ENCODE measurements at regions not wholly inside any gene's neighbourhood (a gene's known extent, or its start where the extent isn't known, plus 50 kb on each side); places are given as distances from the start of the nearest gene placed in this dataset.
A peak's percentile ranks its signal among the peaks of the same experiment; 100 is the strongest.

DNA sequence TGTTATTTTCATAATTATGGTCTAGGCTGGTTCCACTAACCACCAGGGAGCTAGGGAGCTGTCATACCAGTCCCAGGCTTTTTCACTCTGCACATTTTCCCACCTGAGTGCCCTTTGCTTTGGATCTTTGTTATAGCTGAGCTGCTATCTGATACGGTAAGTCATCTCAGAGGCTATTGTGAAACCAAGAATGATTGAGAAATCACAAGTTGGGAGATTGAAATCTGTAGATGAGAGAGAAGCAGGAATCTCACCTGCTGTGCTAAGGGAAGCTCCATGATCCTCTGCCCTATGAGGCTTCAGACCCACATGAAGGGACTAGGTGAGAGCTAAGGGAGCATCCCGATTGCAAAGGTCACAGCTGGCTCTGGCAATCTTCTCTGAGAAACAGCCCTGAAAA is 307.8 kb downstream of the REEP3 start:
- H3K27ac Mint-ChIP-seq (ENCODE audit: unreplicated experiment) = no peak overlapping the region

DNA sequence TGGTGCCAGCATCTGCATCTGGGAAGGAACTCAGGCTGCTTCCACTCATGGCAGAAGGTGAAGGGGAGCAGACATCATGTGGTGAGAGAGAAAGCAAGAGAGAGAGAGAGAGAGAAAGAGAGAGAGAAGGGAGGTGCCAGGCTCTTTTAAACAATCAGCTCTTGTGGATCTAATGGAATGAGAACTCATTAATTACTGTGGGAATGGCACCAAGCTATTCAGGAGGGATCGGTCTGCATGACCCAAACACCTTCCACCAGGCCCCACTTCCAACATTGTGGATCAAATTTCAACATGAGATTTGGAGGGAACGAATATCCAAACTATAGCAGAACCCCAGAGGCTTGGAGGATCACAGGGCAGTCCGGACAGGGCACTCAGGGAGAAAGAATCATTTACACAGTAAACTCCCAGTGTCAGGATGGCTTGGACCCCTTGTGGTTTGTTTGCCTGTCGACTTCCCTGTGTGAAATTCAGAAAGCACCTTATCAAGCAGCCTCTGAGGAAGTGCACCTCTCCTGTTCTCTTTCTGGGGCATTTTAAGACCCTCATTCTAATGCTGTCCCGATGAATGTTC is 308.5 kb downstream of the REEP3 start:
- DNase-seq (ENCODE audit: low spot score) = no peak
- Mint-ChIP-seq H3K27ac (ENCODE audit: unreplicated experiment) (no peak overlapping the region), H3K4me3 (ENCODE audit: unreplicated experiment) (no peak overlapping the region), H3K9me3 (ENCODE audit: low read depth) (no peaks in the 10 kb centered on the region), H3K4me1 (ENCODE audit: low read depth) (peaks cover 16% of the 10 kb centered on the region), H3K36me3 (ENCODE audit: low read depth) (no peaks in the 10 kb centered on the region), H3K27me3 (ENCODE audit: low read depth) (peaks cover 9% of the 10 kb centered on the region)
- TF ChIP-seq CTCF (IDR thresholded peaks at IDR 0.05) = no peak

More for the DNA sequence above, 307.8 kb downstream of the REEP3 start:
- Mint-ChIP-seq H3K9me3 (ENCODE audit: low read depth) (no peaks in the 10 kb centered on the region), H3K4me1 (ENCODE audit: low read depth) (peaks cover 16% of the 10 kb centered on the region), H3K36me3 (ENCODE audit: low read depth) (no peaks in the 10 kb centered on the region), H3K4me3 (ENCODE audit: unreplicated experiment) (no peak overlapping the region), H3K27me3 (ENCODE audit: low read depth) (peaks cover 9% of the 10 kb centered on the region)
- DNase-seq (ENCODE audit: low spot score) = no peak
- no peak for TF ChIP-seq CTCF (IDR thresholded peaks at IDR 0.05)

DNA sequence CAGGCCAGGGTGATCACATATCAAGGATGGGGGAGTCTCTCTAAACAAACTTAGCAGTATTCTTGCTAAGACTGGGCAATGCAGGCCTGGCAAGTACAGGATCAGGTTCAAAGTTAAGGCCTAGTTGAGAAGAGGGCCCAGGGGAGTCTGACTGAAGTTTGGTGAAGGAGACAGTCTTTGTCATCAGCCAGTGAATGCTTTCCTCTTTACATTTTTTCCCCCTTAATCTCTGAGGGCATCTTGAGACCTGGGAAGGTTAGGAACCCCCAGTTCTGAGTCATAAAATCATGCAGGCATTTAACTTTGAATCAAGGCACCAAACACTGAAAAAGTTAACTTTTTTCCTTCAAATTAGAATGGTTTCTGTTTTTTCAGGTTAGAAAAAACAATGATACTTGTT is 311.5 kb downstream of the REEP3 start:
- Mint-ChIP-seq H3K9me3 (ENCODE audit: low read depth) (no peaks in the 10 kb centered on the region), H3K4me1 (ENCODE audit: low read depth) (peaks cover 7% of the 10 kb centered on the region), H3K27me3 (ENCODE audit: low read depth) (peaks cover 10% of the 10 kb centered on the region), H3K36me3 (ENCODE audit: low read depth) (no peaks in the 10 kb centered on the region), H3K27ac (ENCODE audit: unreplicated experiment) (no peak overlapping the region), H3K4me3 (ENCODE audit: unreplicated experiment) (no peak overlapping the region)
- TF ChIP-seq CTCF (IDR thresholded peaks at IDR 0.05) = no peak
- DNase-seq (ENCODE audit: low spot score) = no peak

DNA sequence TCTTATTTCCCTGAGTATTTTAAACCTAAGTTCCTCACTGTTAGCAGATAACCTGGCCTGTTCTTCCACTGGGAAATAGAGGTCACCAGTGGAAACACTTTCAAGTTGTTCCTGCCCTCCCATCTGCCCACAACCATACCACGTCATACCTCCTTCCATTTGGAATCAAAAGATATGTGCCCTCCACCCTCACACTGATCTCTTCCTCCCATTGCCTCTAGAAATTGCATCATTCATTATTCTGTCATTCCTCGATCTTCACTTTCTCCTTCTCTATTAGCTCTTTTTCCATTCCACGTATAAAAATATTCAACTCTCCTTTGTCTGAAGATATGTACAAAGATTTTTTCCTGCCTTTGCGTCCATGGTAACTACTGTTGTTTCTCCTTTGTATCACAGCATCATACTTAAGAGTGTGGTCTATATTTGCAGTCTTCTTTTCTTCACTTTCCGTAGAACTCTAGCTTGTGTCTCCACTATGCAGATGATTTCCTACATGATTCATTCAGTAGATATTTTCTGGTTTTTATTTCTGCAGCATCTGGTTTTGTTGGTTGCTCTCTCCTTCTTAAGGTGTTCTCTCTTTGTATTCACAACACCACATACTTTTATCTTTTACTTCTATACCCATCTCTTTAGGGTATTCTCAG is 312.3 kb downstream of the REEP3 start:
- DNase-seq (ENCODE audit: low spot score) = no peak

More for the DNA sequence above, 312.3 kb downstream of the REEP3 start:
- Mint-ChIP-seq H3K4me3 (ENCODE audit: unreplicated experiment) (no peak overlapping the region), H3K36me3 (ENCODE audit: low read depth) (no peaks in the 10 kb centered on the region), H3K9me3 (ENCODE audit: low read depth) (no peaks in the 10 kb centered on the region), H3K27me3 (ENCODE audit: low read depth) (peaks cover 10% of the 10 kb centered on the region), H3K4me1 (ENCODE audit: low read depth) (peaks cover 7% of the 10 kb centered on the region), H3K27ac (ENCODE audit: unreplicated experiment) (peak overlapping the region; percentile 2)
- TF ChIP-seq CTCF (IDR thresholded peaks at IDR 0.05) = no peak
